Stimulated activated CD8-positive, alpha-beta memory T cell treated with anti-CD3 and anti-CD28 coated beads, Interleukin-7, amount 100 ng/mL, for 4 hours (primary cell): ENCODE measurements at regions not wholly inside any gene's neighbourhood (a gene's known extent, or its start where the extent isn't known, plus 50 kb on each side); places are given as distances from the start of the nearest gene placed in this dataset.
"Not testable (repeated sequence)": the region's sequence is repeated elsewhere in the genome, so short reads cannot be mapped to it uniquely, and the experiment has no call there.

Experiments used
- DNase-seq, 2 donors: peaks; one replicate each; pipeline ENCODE4 v3.0.0-alpha.2; 2020; ENCODE audit warnings: low read depth in 2 of 2

DNA sequence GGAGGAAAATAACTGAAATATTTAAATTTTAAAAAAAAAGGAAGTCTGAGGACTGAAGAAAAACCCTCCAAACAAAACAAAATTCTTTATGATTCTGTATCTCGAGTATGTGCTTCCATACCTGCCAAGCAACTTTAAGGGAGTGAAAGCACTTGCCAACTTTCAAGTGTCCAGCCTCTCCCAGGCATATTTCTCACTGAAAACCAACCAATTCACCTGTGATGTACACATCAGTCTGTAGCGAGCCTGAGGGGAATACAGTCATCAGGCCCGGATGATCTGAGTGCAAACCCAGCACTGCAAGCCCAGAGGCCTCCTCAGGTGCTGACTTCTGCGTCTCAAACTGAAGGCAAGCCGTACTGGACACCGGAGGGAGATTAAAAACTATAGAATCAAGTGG is 164.8 kb upstream of the NT5E start:
- DNase-seq: no peak

DNA sequence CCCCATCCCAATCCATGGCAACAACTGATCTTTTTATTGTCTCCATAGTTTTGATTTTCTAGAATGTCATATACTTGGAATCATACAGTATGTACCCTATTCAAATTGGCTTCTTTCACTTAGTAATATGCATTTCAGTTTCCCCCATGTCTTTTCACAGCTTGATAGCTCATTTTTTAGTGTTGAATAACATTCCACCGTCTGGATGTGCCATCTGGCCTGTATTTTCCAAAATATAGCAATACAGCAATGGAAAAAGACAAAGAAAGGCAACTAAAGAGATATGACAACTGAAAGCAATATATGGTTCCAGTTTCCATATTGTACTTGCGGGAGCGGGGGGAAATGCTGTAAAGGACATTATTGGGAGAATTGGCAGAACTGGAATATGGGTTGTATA is 166.4 kb upstream of the NT5E start:
- DNase-seq: no peak

DNA sequence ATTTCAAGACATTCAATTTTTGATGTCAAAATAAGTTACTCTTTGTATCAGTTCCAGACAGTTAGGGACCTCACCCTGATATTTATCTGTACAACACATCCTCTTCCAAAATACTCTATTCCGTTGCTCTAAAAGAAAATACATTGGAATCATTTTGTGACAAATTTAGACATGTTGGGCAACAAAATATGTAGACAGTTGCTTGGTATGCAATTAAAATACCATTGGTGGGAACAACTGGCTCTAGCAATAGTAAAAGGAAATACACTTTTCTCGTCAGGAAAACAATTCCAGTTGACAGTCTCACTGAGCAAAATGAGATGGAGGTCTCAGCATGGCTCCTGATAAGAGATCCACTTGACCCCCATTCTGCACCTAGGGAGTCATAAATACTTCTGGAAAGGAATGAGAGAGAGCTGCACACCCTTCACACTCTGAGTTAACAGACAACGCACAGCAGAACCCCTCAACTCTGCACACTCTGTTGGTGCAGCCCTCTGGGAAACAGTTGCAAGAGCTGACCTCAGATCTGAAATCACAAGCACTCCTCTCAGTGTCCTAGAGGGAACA is 171.3 kb upstream of the NT5E start:
- DNase-seq: no peak

DNA sequence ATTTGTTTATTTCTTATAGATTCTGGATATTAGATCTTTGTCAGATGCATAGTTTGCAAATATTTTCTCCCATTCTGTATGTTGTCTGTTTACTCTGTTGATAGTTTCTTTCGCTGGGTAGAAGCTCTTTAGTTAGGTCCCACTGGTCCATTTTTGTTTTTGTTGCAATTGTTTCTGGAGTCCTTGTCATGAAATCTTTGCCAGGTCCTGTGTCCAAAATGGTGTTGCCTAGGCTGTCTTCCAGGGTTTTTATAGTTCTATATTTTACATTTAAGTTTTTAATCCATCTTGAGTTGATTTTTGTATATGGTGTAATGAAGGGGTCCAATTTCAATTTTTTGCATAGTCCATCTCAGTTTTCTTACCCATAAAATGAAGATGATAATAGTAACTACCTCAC is 173.9 kb upstream of the NT5E start:
- DNase-seq: not testable (repeated sequence)

DNA sequence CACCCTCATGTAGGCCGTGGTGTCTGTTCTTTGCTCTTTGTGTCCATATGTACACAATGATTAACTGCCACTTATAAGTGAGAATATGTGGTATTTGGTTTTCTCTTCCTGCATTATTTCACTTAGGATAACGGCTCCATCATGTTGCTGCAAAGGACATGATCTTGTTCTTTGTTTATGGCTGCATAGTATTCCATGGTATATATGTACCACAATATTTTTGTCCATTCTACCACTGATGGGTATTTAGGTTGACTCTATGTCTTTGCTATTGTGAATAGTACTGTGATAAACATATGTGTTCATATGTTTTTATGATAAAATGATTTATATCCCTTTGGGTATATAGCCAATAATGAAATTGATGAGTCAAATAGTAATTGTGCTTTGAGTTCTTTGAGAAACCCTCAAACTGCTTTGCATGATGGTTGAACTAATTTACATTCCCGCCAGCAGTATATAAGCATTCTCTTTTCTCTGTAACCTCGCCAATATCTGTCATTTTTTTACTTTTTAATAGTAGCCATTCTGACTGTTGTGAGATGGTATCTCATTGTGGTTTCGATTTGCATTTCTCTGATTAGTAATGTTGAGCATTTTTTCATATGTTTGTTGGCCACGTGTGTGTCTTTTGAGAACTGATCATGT is 174.4 kb upstream of the NT5E start:
- no peak for DNase-seq

DNA sequence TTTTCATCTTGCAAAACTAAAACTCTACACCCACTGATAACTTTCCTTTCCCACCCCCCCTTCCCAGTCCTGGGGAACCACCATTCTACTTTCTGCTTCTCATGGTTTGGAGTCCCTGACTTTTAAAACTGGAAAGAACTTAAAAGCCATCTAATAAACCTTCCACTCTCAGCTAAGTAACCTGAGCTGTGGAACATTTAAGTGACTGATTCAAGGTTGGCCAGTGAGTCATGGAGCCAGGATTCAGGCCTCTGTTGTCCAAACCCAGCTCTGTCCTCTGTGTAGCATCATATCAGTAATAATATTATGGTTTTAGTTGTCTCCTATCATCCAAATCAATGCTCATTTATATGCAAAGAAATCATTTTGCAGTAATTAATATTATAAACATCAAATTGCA is 176.0 kb upstream of the NT5E start:
- DNase-seq: no peak

DNA sequence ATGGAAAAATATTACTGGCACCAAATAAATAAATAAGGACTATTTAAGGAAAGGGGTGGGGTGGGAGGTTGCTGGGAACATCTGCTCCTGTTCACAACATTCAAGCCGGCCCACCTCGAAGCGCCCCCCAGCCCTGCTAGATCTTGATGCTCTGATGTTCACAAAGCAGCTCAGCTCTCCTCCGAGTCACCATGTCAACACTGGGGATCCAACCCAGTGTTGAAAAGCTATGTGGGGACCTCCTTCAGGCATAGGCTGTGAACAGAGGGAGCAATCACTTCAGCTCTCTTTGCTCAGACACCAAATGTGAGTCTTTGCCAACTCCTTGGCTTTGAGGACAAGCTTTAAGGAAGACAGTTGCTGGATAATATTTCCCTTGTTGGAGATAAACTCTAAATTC is 176.8 kb upstream of the NT5E start:
- no peak for DNase-seq

DNA sequence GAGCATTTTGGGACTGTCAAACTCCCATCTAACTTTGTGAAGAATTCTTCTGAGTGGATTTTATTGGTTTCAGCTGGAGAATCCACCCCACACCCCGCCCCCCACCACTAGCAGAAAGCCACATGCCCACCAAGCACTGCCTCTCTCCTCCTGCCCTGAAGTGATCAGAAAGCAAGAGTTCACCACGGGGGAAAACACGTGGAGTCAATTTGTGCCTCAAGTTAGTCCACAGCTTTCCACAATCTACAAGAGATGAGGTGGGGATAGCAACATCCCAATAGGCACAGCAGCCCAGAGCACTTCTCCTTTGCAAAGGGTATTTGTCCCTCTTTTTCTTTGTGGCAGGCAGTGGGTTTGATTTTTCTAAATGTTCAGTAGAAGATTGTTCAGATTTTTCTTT is 177.3 kb upstream of the NT5E start:
- DNase-seq: no peak

DNA sequence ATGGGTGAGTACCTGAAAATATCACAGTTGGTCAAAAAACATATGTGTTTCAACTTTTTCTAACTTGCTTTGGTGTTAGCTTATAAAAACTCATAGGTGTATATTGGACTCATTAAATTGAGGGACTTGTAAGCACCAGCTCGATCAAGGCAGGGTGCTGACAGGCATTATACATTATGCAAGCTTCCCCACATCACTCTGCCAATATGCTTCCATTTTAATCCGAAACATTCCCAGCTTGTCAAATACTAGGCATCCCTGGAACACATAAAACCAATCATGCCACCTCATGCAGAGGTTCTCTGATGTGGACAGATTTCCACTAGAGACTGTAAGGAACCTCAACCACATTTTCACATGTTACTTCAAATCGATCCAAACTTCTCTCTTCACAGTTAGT is 187.3 kb upstream of the NT5E start:
- no peak for DNase-seq

DNA sequence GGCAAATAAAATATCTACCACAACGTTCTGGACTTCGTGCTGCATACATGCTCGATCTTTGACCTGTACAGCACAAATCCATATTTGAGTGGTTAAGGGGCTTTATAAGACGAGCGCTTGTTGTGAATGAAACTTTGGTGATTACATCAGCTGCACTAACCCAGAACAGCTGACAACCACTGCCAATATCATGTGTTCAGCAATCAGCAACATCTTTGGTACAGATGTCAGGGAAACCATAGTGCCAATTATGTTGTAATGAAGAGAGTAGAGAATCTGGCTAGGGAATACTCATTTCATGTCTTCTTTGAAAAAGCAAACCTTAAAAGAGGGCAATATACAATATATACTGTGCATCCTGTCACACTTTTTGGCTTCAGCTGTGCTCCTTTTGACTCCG is 188.6 kb upstream of the NT5E start:
- DNase-seq: no peak

DNA sequence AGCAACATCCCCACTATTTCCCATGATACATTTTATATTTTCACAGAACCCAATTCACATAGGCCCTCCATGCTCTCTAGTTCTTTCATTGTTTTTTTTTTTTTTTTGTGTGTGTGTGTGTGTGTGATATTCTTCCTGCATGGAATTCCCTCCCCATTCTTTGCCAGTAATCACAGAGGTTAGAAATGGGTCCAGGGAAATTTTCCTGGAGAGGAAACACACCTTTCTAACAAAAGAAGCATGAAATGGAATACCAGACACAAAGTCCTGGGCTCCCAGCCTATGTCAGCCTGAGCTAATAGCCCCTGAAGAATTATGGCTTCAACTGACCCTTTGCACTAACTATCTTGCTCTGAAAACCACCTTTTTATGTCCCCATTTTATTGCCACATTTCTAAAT is 194.2 kb upstream of the NT5E start:
- no peak for DNase-seq

DNA sequence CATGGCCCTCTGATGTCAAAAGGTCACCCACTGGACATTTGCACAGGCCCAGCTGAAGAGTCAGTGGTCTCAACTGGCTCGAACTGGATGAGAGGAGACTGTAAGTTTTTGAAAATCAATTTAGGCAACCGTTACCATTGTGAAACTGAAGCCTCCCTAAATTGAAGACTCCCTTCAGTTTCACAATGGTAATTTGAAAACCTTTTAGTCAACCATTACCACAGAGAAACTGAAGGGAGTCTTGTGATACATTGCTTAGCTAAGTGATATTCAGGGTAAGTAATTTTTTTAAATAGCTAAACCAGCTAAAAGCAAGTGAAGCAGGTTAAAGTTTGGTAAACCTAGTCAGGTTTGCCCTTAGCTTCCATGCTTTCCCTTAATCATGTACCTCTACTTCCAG is 197.3 kb upstream of the NT5E start:
- no peak for DNase-seq

DNA sequence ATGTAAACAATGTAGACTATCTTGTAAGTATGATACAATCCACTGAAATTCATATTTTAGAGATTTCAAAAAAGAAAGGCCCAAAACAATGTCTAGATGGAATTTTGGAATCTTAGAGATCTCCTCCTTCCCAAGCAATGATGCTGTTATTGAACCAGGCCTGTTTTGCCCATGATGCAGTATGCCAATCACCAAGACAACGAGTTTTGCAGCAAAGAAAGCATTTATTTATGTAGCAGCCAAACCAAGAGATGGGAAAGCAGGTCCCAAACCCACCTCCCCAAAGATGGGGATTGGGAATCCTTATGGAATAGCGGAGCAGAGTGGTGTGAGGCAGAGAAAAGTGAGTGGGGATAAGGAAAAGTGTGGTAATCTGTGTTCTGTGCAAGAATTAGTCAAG is 197.8 kb upstream of the NT5E start:
- no peak for DNase-seq

DNA sequence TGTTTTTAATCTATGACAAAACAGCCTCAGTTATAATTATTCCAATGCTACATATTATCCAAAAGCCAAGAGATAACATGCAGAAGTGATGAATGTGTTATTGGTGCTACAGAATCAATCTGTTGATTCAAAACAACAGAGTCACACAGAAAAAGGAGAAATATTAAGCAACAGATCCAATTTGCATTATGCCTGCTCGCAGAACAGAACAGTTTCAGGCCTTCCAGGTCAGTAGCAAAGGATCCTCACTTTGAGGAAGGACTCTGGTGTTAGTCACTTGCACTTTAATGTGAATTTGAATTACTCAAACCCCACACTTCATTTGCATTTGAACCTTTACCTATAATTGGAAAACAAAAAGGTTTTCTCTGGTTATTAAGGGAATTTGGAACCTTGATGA is 198.6 kb upstream of the NT5E start:
- no peak for DNase-seq

DNA sequence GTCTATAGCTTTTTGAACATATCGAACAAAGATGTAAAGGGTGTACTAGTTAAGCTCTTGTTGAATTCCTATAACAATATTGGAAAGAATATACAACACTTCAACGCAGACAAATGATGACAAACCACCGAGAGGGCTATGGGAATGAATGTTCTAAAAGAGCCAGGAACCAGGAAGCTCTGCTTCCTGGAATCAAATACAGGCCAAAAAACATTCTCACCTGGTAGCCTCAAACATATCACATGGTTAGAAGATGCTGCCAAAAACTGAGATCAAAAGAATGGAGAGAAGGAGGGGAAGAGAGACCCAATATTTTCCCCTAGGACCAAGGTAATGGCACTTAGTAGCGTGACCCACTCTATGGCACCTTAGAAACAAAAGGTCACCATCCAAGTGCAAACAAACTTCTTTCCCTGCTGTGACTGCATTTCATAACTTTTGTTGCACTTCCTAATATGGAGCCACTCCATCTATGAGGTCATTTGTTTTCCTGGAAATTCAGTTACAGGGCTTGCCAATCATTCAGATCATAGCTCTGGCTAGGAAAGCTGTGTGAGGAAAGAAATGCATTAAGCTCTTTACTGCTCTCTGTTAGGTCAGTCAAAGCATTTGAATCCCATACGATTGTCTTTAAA is 199.2 kb upstream of the NT5E start:
- DNase-seq: no peak

DNA sequence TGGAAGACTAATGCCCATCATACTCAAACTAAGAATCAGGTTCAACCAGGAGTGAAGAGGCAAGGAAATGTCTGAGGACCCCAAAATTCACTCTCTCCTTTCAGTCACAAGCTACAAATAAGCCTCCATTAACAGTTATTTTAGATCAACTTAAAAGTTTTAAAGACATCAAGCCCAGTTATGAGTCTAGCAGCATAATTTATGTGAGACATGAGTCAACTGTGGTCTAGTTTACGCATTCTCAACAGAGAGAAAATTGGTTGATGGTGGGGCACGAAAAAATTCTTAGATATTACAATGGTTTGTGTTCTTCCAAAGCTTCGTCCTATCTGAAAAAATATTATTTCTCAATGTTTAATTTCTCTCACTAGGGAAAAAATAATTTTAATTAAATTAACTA is 204.9 kb upstream of the NT5E start:
- no peak for DNase-seq

DNA sequence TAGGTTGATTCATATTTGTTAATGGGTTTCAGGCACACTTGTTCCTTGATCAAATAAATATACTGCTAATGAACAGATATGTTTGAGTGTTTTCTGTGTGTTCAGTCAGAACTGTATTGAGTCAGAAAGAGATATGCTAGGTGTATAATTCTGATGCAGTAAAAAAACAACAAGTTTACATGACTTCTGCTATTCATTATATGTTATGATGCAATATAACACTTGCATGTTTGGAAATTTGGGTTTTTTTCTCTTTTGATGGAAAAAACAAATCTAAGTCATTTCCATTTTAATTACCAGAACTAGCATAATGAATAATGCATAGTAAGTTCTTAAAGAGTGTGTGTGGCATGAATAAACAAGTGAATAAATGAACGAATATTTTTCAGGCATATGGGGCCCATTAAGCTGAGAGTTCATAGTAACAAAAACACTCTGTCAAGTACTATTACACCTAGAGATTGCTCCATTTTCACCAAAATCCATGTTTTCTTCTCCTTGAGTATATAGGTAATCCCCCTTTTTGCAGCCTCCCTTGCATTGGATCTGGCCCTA is 208.3 kb upstream of the NT5E start:
- DNase-seq: no peak

DNA sequence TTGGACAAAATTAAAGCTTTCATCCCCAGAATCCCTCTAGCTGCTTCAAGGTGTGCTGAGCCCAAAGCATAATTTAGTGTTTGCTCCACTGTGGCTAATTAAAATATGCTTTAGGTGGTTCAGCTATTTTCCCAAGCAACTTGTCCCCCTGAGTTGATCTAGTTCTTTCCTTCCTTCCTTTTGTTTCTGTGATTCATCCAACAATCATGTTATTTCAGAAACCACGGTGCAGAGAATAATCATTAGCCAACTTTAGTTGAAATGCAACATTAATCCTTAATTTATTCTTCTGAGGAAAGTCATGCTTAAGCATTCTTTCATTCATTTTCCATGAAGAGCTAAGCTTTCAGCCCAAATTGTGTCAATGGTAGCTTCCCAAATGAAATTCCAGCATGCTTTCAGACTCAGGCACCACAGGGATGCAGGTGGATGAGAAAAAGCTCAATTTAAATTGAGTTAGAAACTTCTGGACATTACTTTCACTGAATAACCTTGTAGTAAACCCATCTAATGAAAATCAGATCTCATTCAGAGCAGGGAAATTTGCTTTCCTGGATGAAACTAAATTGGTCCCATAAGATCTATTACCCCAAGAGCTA is 209.0 kb upstream of the NT5E start:
- DNase-seq: no peak

DNA sequence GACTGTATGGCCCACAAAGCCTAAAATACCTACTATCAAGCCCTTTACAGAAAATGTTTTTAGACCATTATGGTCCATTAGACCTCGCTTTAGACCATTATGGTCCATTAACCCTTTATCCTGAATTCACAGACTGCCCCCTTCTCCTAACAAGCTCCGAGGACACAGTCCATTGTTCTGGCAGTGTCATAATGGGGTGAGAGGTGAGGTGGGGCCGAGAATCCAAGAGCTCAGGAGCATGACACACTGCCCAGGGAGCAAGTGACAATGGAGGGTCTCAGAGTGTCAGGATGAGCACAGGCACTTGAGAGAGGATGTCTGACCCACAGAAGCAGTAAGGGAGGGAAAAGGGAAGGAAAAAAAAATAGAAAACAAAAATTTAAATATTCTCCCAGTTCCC is 212.4 kb upstream of the NT5E start:
- DNase-seq: no peak

DNA sequence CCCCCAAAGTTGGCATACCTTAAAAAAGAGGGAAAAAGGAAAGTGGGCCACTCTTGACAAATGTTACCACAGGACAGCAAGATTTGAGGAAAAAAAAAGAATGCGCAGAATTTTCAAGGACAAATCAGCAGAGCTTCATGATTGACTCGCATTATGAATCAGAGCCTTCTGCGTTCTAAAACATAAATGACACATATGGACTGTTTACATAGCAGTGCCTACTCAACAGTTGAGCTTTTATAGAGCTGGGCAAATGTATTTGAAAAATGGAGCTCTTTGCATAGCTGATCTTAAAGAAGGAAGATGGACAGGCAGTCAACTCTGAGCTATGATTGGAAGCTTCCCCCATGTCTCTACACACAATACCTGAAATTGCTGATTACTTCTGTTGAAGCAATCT is 213.2 kb upstream of the NT5E start:
- no peak for DNase-seq

DNA sequence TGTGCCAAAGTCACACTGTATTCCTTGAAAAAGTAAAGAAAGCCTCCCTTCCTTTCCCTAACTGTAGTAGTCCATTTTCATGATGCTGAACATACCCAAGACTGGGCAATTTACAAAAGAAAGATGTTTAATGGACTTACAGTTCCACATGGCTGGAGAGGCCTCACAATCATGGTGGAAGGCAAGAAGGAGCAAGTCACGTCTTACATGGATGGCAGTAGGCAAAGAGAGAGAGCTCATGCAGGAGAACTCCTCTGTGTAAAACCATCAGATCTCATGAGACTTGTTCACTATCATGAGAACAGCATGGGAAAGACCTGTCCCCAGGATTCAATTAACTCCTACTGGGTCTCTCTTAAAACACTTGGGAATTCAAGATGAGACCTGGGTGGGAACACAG is 222.5 kb upstream of the NT5E start:
- not testable (repeated sequence) for DNase-seq

DNA sequence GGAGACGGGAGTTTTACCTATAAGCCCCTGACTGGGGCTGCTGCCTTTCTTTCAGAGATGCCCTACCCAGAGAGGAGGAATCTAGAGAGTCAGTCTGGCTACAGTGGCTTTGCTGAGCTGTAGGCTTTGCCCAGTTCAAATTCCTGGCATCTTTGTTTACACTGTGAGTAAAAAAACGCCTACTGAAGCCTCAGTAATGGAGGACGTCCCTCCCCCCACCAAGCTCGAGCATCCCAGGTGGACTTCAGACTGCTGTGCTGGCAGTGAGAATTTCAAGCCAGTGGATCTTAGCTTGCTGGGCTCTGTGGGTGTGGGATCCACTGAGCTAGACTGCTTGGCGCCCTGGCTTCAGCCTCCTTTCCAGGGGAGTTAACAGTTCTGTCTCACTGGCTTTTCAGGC is 237.1 kb upstream of the NT5E start:
- not testable (repeated sequence) for DNase-seq

DNA sequence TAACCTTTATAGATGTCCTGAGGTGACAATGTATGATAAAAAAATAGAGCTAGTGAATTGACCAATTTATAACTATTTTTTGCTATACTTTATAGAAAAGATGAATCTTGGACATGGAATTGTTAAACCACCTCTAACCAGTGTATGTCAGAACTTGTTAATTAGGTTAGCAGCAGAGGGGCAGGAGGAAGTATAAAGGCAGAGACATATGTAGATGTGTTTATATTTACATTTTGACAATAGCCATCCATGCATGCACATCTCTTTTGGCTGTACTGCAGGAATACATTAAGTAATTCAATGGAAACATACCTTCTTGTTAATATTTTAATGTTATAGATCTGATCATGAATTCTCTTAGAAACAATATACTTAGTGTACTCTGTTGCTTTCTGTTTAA is 254.6 kb upstream of the NT5E start:
- DNase-seq: no peak
